ENCODE measurements at regions not wholly inside any gene's neighbourhood (a gene's known extent, or its start where the extent isn't known, plus 50 kb on each side); places are given as distances from the start of the nearest gene placed in this dataset.

GRCh38 chr16:13391337-13391736 lies 489.9 kb downstream of the SHISA9 start:
- no peak for TF ChIP-seq CTCF (conservative IDR thresholded peaks at IDR 0.05)
- no peak for TF ChIP-seq ZFX (IDR thresholded peaks at IDR 0.05)
